GM03348 (cell line): ENCODE measurements at regions not wholly inside any gene's neighbourhood (a gene's known extent, or its start where the extent isn't known, plus 50 kb on each side); places are given as distances from the start of the nearest gene placed in this dataset.

Experiments used
- DNase-seq: peaks from one replicate; pipeline ENCODE4 v3.0.0; 2012; ENCODE audit warnings: low spot score

GRCh38 chr17:72502371-72503341 is 381.8 kb downstream of the SOX9 start:
- peak; percentile 59 for DNase-seq

- DNase-seq = no peak
Observed at GRCh38 chr17:72503556-72503955, 382.7 kb downstream of the SOX9 start.

- no peak for DNase-seq
Observed at GRCh38 chr17:72504783-72505182, 384.0 kb downstream of the SOX9 start.

GRCh38 chr17:72506773-72507172 is 386.0 kb downstream of the SOX9 start:
- no peak for DNase-seq

- DNase-seq = no peak
Observed at GRCh38 chr17:72507370-72507769, 386.6 kb downstream of the SOX9 start.

GRCh38 chr17:72510351-72511016 is 389.7 kb downstream of the SOX9 start:
- DNase-seq = no peak

- DNase-seq = no peak
Observed at GRCh38 chr17:72511242-72511641, 390.4 kb downstream of the SOX9 start.

GRCh38 chr17:72511874-72512273 is 391.1 kb downstream of the SOX9 start:
- DNase-seq = no peak

- no peak for DNase-seq
Observed at GRCh38 chr17:72512649-72513556, 392.1 kb downstream of the SOX9 start.

GRCh38 chr17:72514321-72514861 is 393.6 kb downstream of the SOX9 start:
- DNase-seq = no peak

- peak; percentile 62 for DNase-seq
Observed at GRCh38 chr17:72514891-72515290, 394.1 kb downstream of the SOX9 start.

GRCh38 chr17:72515291-72516065 is 394.7 kb downstream of the SOX9 start:
- DNase-seq = peak; percentile 20

GRCh38 chr17:72516772-72517399 is 396.1 kb downstream of the SOX9 start:
- no peak for DNase-seq

- no peak for DNase-seq
Observed at GRCh38 chr17:72517413-72518158, 396.8 kb downstream of the SOX9 start.

GRCh38 chr17:72518159-72518732 is 397.4 kb downstream of the SOX9 start:
- no peak for DNase-seq

GRCh38 chr17:72518753-72519597 is 398.2 kb downstream of the SOX9 start:
- DNase-seq = no peak

- no peak for DNase-seq
Observed at GRCh38 chr17:72519598-72519936, 398.7 kb downstream of the SOX9 start.

GRCh38 chr17:72520665-72521303 is 400.0 kb downstream of the SOX9 start:
- no peak for DNase-seq
